ENCODE measurements at regions not wholly inside any gene's neighbourhood (a gene's known extent, or its start where the extent isn't known, plus 50 kb on each side); places are given as distances from the start of the nearest gene placed in this dataset.
A peak's percentile ranks its signal among the peaks of the same experiment; 100 is the strongest.

GRCh38 chrX:130974323-130974722 lies 71.3 kb upstream of the ENOX2 start:
- no peak for ATAC-seq
- DNase-seq (ENCODE audit: low spot score in 2 of 2) = no peak
- Mint-ChIP-seq H3K36me3 (no peaks in the 10 kb centered on the region), H3K9me3 (no peaks in the 10 kb centered on the region), H3K27ac (no peak overlapping the region), H3K4me3 (no peak overlapping the region), H3K4me1 (no peaks in the 10 kb centered on the region)

GRCh38 chrX:130975947-130976346 lies 72.9 kb upstream of the ENOX2 start:
- ATAC-seq (peak; percentile 53), DNase-seq (ENCODE audit: low spot score in 2 of 2) (no peak)
- H3K36me3 Mint-ChIP-seq = no peaks in the 10 kb centered on the region
- H3K4me3 Mint-ChIP-seq = no peak overlapping the region
- no peaks in the 10 kb centered on the region for H3K4me1 Mint-ChIP-seq
- H3K27ac Mint-ChIP-seq = no peak overlapping the region
- no peaks in the 10 kb centered on the region for H3K9me3 Mint-ChIP-seq

GRCh38 chrX:130981836-130982235 lies 76.3 kb upstream of the ARHGAP36 start:
- no peak overlapping the region for H3K27ac Mint-ChIP-seq
- no peaks in the 10 kb centered on the region for H3K36me3 Mint-ChIP-seq
- H3K4me3 Mint-ChIP-seq = no peak overlapping the region
- no peaks in the 10 kb centered on the region for H3K4me1 Mint-ChIP-seq
- ATAC-seq = no peak
- DNase-seq (ENCODE audit: low spot score in 2 of 2) = no peak
- H3K9me3 Mint-ChIP-seq = no peaks in the 10 kb centered on the region

- Mint-ChIP-seq H3K36me3 (no peaks in the 10 kb centered on the region), H3K27ac (no peak overlapping the region), H3K4me1 (no peaks in the 10 kb centered on the region), H3K9me3 (no peaks in the 10 kb centered on the region), H3K4me3 (no peak overlapping the region)
- ATAC-seq (no peak), DNase-seq (ENCODE audit: low spot score in 2 of 2) (no peak)
Observed at GRCh38 chrX:130984782-130985181, 73.4 kb upstream of the ARHGAP36 start.

- Mint-ChIP-seq H3K36me3 (no peaks in the 10 kb centered on the region), H3K4me1 (no peaks in the 10 kb centered on the region), H3K4me3 (no peak overlapping the region), H3K9me3 (no peaks in the 10 kb centered on the region), H3K27ac (no peak overlapping the region)
- ATAC-seq (no peak), DNase-seq (ENCODE audit: low spot score in 2 of 2) (no peak)
Observed at GRCh38 chrX:130987241-130987640, 70.9 kb upstream of the ARHGAP36 start.

GRCh38 chrX:130990723-130991122 lies 67.4 kb upstream of the ARHGAP36 start:
- ATAC-seq = no peak
- H3K9me3 Mint-ChIP-seq = no peaks in the 10 kb centered on the region
- no peak overlapping the region for H3K27ac Mint-ChIP-seq

GRCh38 chrX:130994671-130995070 lies 63.5 kb upstream of the ARHGAP36 start:
- Mint-ChIP-seq H3K4me3 (no peak overlapping the region), H3K9me3 (no peaks in the 10 kb centered on the region), H3K27ac (no peak overlapping the region), H3K36me3 (no peaks in the 10 kb centered on the region), H3K4me1 (no peaks in the 10 kb centered on the region)
- DNase-seq (ENCODE audit: low spot score in 2 of 2) (peak in 1 of 2 donors; percentile 48), ATAC-seq (no peak)

More at GRCh38 chrX:130990723-130991122, 67.4 kb upstream of the ARHGAP36 start:
- no peaks in the 10 kb centered on the region for H3K36me3 Mint-ChIP-seq
- H3K4me1 Mint-ChIP-seq = no peaks in the 10 kb centered on the region
- no peak overlapping the region for H3K4me3 Mint-ChIP-seq
- no peak for DNase-seq (ENCODE audit: low spot score in 2 of 2)

GRCh38 chrX:130995439-130995838 lies 62.7 kb upstream of the ARHGAP36 start:
- Mint-ChIP-seq H3K27ac (no peak overlapping the region), H3K9me3 (no peaks in the 10 kb centered on the region), H3K4me1 (no peaks in the 10 kb centered on the region), H3K36me3 (no peaks in the 10 kb centered on the region), H3K4me3 (no peak overlapping the region)
- no peak for ATAC-seq
- DNase-seq (ENCODE audit: low spot score in 2 of 2) = no peak

- Mint-ChIP-seq H3K4me3 (no peak overlapping the region), H3K9me3 (no peaks in the 10 kb centered on the region), H3K4me1 (no peaks in the 10 kb centered on the region), H3K36me3 (no peaks in the 10 kb centered on the region), H3K27ac (no peak overlapping the region)
- no peak for ATAC-seq
- DNase-seq (ENCODE audit: low spot score in 2 of 2) = no peak
Observed at GRCh38 chrX:130997314-130997713, 60.8 kb upstream of the ARHGAP36 start.

- Mint-ChIP-seq H3K27ac (no peak overlapping the region), H3K36me3 (no peaks in the 10 kb centered on the region), H3K4me3 (no peak overlapping the region), H3K9me3 (no peaks in the 10 kb centered on the region), H3K4me1 (no peaks in the 10 kb centered on the region)
- DNase-seq (ENCODE audit: low spot score in 2 of 2) (no peak), ATAC-seq (no peak)
Observed at GRCh38 chrX:130999360-130999759, 58.8 kb upstream of the ARHGAP36 start.
